ENCODE measurements at regions not wholly inside any gene's neighbourhood (a gene's known extent, or its start where the extent isn't known, plus 50 kb on each side); places are given as distances from the start of the nearest gene placed in this dataset.

DNA sequence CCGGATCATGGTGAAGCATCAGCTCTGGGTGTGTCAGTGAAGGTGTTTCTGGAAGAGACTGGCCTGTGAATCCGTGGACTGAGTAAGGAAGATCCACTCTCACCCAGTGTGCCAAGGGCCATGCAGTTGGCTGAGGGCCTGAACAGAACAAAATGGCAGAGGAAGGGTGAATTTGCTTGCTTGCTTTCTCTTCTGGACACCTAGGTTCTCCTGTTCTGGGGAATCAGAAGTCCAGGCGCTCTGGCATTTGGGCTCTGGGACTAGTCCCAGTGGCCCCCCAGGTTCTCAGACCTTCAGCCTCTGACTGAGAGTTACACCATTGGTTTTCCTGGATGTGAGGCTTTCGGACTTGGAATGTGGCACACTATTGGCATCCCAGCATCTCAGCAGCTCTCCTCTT is 1170.8 kb downstream of the TBC1D22A start:
- DNase-seq (no peak), ATAC-seq (no peak)
- WGBS, 3 donors: 84 to 90% (median 86%) methylated on average over 4 of the region's 4 CpGs
- no peaks in the 10 kb centered on the region for H3K36me3 ChIP-seq (ENCODE audit: insufficient read depth in 1 of 2, low read depth in 1 of 2)
- H3K4me1 ChIP-seq: no peaks in the 10 kb centered on the region
- intact Hi-C loops (cut with DNase I): no loop called here
- H3K27me3 ChIP-seq (ENCODE audit: insufficient read depth in 3 of 3, low read length in 2 of 3): no peaks in the 10 kb centered on the region
- H3K4me3 ChIP-seq: no peak overlapping the region
- TF ChIP-seq CTCF (IDR thresholded peaks at IDR 0.05): no peak
- H3K9me3 ChIP-seq: peaks cover 5% of the 10 kb centered on the region
- no peak overlapping the region for H3K27ac ChIP-seq

GRCh38 chr22:47929646-47930185 is 1167.3 kb downstream of the TBC1D22A start:
- WGBS, 3 donors: 36 to 45% (median 44%) methylated on average over 4 of the region's 4 CpGs
- no peak for ATAC-seq

GRCh38 chr22:47929073-47929472 is 1166.6 kb downstream of the TBC1D22A start:
- TF ChIP-seq CTCF (IDR thresholded peaks at IDR 0.05): no peak
- intact Hi-C loops (cut with DNase I): no loop called here
- no peaks in the 10 kb centered on the region for H3K36me3 ChIP-seq (ENCODE audit: insufficient read depth in 1 of 2, low read depth in 1 of 2)
- no peaks in the 10 kb centered on the region for H3K4me1 ChIP-seq
- ATAC-seq (no peak), DNase-seq (no peak)
- 33 to 44% (median 35%) methylated on average over 5 of the region's 5 CpGs for WGBS, 3 donors
- no peaks in the 10 kb centered on the region for H3K9me3 ChIP-seq
- H3K4me3 ChIP-seq: no peak overlapping the region
- H3K27ac ChIP-seq: no peak overlapping the region
- H3K27me3 ChIP-seq (ENCODE audit: insufficient read depth in 3 of 3, low read length in 2 of 3): no peaks in the 10 kb centered on the region

More at GRCh38 chr22:47929646-47930185, 1167.3 kb downstream of the TBC1D22A start:
- DNase-seq: no peak
- H3K27me3 ChIP-seq (ENCODE audit: insufficient read depth in 3 of 3, low read length in 2 of 3): no peaks in the 10 kb centered on the region
- intact Hi-C loops (cut with DNase I): no loop called here
- no peak for TF ChIP-seq CTCF (IDR thresholded peaks at IDR 0.05)
- no peaks in the 10 kb centered on the region for H3K4me1 ChIP-seq
- no peaks in the 10 kb centered on the region for H3K9me3 ChIP-seq
- no peaks in the 10 kb centered on the region for H3K36me3 ChIP-seq (ENCODE audit: insufficient read depth in 1 of 2, low read depth in 1 of 2)
- no peak overlapping the region for H3K27ac ChIP-seq
- no peak overlapping the region for H3K4me3 ChIP-seq

- ATAC-seq: no peak
- WGBS, 3 donors: 32 to 34% (median 32%) methylated on average over 4 of the region's 4 CpGs
- H3K4me3 ChIP-seq: no peak overlapping the region
- intact Hi-C loops (cut with DNase I): no loop called here
- no peak for DNase-seq
- no peaks in the 10 kb centered on the region for H3K4me1 ChIP-seq
- no peaks in the 10 kb centered on the region for H3K9me3 ChIP-seq
- H3K27me3 ChIP-seq (ENCODE audit: insufficient read depth in 3 of 3, low read length in 2 of 3): no peaks in the 10 kb centered on the region
- no peak overlapping the region for H3K27ac ChIP-seq
- H3K36me3 ChIP-seq (ENCODE audit: insufficient read depth in 1 of 2, low read depth in 1 of 2): no peaks in the 10 kb centered on the region
- no peak for TF ChIP-seq CTCF (IDR thresholded peaks at IDR 0.05)
These were observed 1166.2 kb downstream of the TBC1D22A start for GRCh38 chr22:47928631-47929030.

- Histone ChIP-seq H3K9me3 (no peaks in the 10 kb centered on the region), H3K4me1 (no peaks in the 10 kb centered on the region), H3K4me3 (no peak overlapping the region), H3K27ac (no peak overlapping the region), H3K27me3 (ENCODE audit: insufficient read depth in 3 of 3, low read length in 2 of 3) (no peaks in the 10 kb centered on the region), H3K36me3 (ENCODE audit: insufficient read depth in 1 of 2, low read depth in 1 of 2) (no peaks in the 10 kb centered on the region)
- WGBS, 3 donors: 86 to 89% (median 89%) methylated on average over 21 of the region's 21 CpGs
- intact Hi-C loops (cut with DNase I): no loop called here
- DNase-seq: no peak
- no peak for TF ChIP-seq CTCF (IDR thresholded peaks at IDR 0.05)
- no peak for ATAC-seq
These were observed 1165.3 kb downstream of the TBC1D22A start for GRCh38 chr22:47927648-47928210.

Measured in psoas muscle (tissue), 7 donors.